Left lung (tissue), 4 donors: ENCODE measurements at regions not wholly inside any gene's neighbourhood (a gene's known extent, or its start where the extent isn't known, plus 50 kb on each side); places are given as distances from the start of the nearest gene placed in this dataset.

ENCODE experiments used
- ATAC-seq: fragments of 200-7000 bp; cut with Tn5 transposase; one replicate; pipeline ENCODE4 v1.9.1; 2020; ENCODE audit warnings: moderate library complexity
- DNase-seq, 4 donors: peaks; one replicate each; pipeline ENCODE4 v3.0.0-alpha.2; 2013 to 2020
- H3K27ac ChIP-seq, 2 donors: fragments of 200-600 bp; sonication (generic) in 1 of 2; one replicate each; pipeline versions ENCODE4 v1.5.0 to v1.8.0; 2020 to 2021
- H3K27me3 ChIP-seq, 2 donors: fragments of 200-600 bp; sonication (generic) in 1 of 2; one replicate each; pipeline versions ENCODE4 v1.5.0 to v1.8.0; 2020 to 2021
- H3K36me3 ChIP-seq, 2 donors: fragments of 200-600 bp; sonication (generic) in 1 of 2; one replicate each; pipeline versions ENCODE4 v1.5.0 to v1.8.0; 2020 to 2021
- H3K4me1 ChIP-seq, 2 donors: fragments of 200-600 bp; one replicate each; pipeline ENCODE4 v1.8.0; 2021
- H3K4me3 ChIP-seq, 2 donors: fragments of 200-600 bp; sonication (generic) in 1 of 2; one replicate each; pipeline versions ENCODE4 v1.5.0 to v1.8.0; 2020 to 2021; ENCODE audit warnings: mild to moderate bottlenecking in 1 of 2
- H3K9me3 ChIP-seq, 2 donors: fragments of 200-600 bp; sonication (generic) in 1 of 2; one replicate each; pipeline versions ENCODE4 v1.5.0 to v1.8.0; 2020 to 2021
- intact Hi-C, 2 donors: fragments of 100-400 bp; cut with DNase I; formaldehyde crosslinking; loops; one replicate each; pipeline versions ENCODE4 v1.11.2 to v1.14.2; 2022
- TF ChIP-seq, protein P1 (sequence below), 2 donors: fragments of 200-600 bp; sonication (generic) in 1 of 2; IDR thresholded peaks; one replicate each; pipeline versions ENCODE4 v1.5.0 to v1.8.0; 2021; ENCODE audit warnings: antibody characterized with exemption in 2 of 2
- donor health status: DM: no; HTN: yes; CAD: no.
- donor health status: DM: no; HTN: no; CAD: no.

DNA sequence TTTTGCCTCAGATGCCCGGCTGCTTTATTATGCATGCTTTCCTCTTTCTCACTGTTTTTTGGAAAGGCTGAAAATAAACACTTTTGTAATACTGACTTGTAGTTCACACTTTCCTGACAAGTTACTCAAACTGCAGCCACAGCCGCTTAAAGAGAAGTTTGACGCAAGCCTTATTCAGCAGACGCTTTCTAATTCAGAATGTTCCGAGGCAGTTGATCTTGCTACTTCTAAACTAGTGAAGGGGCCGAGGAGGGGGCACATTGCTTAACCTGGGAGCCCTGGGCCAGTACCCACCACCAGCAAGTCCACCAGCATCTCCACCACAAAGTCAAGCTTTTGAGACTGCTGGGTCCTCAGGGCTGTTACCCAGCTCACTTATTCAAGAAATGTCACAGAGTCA is 71.8 kb upstream of the SPRED2 start:
- TF ChIP-seq, protein P1, sequence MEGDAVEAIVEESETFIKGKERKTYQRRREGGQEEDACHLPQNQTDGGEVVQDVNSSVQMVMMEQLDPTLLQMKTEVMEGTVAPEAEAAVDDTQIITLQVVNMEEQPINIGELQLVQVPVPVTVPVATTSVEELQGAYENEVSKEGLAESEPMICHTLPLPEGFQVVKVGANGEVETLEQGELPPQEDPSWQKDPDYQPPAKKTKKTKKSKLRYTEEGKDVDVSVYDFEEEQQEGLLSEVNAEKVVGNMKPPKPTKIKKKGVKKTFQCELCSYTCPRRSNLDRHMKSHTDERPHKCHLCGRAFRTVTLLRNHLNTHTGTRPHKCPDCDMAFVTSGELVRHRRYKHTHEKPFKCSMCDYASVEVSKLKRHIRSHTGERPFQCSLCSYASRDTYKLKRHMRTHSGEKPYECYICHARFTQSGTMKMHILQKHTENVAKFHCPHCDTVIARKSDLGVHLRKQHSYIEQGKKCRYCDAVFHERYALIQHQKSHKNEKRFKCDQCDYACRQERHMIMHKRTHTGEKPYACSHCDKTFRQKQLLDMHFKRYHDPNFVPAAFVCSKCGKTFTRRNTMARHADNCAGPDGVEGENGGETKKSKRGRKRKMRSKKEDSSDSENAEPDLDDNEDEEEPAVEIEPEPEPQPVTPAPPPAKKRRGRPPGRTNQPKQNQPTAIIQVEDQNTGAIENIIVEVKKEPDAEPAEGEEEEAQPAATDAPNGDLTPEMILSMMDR (IDR thresholded peaks at IDR 0.05): no peak
- intact Hi-C loops: no loop called here
- H3K27ac ChIP-seq: no peak overlapping the region
- ATAC-seq (no peak), DNase-seq (no peak)
- no peaks in the 10 kb centered on the region for H3K36me3 ChIP-seq
- H3K27me3 ChIP-seq: no peaks in the 10 kb centered on the region
- peaks cover 0 to 2% of the 10 kb centered on the region in 2 donors for H3K9me3 ChIP-seq
- H3K4me1 ChIP-seq: no peaks in the 10 kb centered on the region
- H3K4me3 ChIP-seq: no peak overlapping the region

GRCh38 chr2:65503746-65504145 is 71.3 kb upstream of the SPRED2 start:
- TF ChIP-seq, protein P1 (IDR thresholded peaks at IDR 0.05): no peak
- H3K9me3 ChIP-seq: peaks cover 0 to 2% of the 10 kb centered on the region in 2 donors
- H3K27me3 ChIP-seq: no peaks in the 10 kb centered on the region
- intact Hi-C loops: no loop called here
- no peak overlapping the region for H3K27ac ChIP-seq
- no peaks in the 10 kb centered on the region for H3K4me1 ChIP-seq
- ATAC-seq (no peak), DNase-seq (no peak)
- H3K36me3 ChIP-seq: no peaks in the 10 kb centered on the region
- H3K4me3 ChIP-seq: no peak overlapping the region

DNA sequence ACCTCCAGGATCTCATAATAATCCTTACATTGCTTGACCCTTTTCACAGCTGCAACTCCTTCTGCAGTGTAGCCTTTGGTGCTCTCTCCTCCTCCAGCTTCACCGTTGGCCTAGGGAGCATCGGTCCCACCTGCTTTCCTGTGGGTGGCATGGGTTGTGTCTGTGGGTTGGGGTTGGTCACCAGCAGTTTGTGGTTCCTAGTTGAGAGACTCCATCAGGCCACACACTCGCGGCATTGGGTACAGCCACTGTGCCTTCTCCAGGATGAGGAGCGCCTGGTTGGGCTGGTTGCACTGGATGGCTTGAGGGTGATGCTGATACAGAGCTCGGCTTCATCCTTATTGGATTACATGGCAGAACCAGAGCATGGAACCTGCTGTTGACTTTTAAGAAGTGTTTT is 69.4 kb upstream of the SPRED2 start:
- TF ChIP-seq, protein P1 (IDR thresholded peaks at IDR 0.05): no peak
- Histone ChIP-seq H3K36me3 (no peaks in the 10 kb centered on the region), H3K4me3 (no peak overlapping the region), H3K4me1 (no peaks in the 10 kb centered on the region), H3K9me3 (no peaks in the 10 kb centered on the region), H3K27me3 (no peaks in the 10 kb centered on the region), H3K27ac (no peak overlapping the region)
- intact Hi-C loops: no loop called here
- DNase-seq: no peak
- ATAC-seq: no peak

GRCh38 chr2:65501074-65501473 is 68.7 kb upstream of the SPRED2 start:
- Histone ChIP-seq H3K9me3 (no peaks in the 10 kb centered on the region), H3K27ac (no peak overlapping the region), H3K4me3 (no peak overlapping the region), H3K4me1 (no peaks in the 10 kb centered on the region), H3K36me3 (no peaks in the 10 kb centered on the region), H3K27me3 (no peaks in the 10 kb centered on the region)
- no peak for DNase-seq
- TF ChIP-seq, protein P1 (IDR thresholded peaks at IDR 0.05): no peak
- intact Hi-C loops: no loop called here
- no peak for ATAC-seq

DNA sequence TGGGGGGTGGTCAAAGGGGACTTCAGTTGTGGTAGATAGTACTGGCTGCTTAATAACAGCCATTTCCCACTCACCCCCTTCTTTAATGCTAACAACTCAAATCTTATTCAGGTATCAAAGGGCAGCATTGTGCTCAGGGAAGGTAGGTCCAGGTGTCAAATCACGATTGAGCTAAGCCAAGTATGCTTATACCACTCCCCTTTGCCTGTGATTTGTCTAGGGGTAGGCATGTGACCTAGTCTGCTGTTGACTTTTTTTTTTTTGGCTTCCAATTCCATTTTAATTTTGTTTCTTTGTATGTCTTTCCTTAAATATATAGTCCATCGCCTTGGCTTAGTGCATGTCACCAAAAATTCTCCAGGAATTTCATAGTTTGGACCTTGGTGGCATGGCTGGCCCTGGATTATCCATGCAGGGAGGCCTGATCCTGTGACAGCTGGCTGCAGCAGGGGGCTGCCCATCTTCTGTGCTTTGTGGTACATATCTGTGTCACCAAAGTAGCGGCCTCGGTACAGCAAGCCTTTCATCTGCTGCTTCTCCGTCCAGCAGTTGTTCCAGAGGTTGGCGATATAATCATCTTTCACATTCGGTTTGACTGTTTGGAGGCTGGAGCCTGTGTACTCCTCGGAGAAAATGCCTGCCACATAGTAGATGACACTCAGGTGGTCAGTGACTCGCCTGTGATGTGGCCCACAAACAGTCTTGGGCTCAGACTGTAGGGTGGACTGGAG is 68.1 kb upstream of the SPRED2 start:
- no peak overlapping the region for H3K4me3 ChIP-seq
- TF ChIP-seq, protein P1 (IDR thresholded peaks at IDR 0.05): no peak
- intact Hi-C loops: no loop called here
- ATAC-seq: no peak
- no peaks in the 10 kb centered on the region for H3K9me3 ChIP-seq
- no peaks in the 10 kb centered on the region for H3K27me3 ChIP-seq
- H3K36me3 ChIP-seq: no peaks in the 10 kb centered on the region
- H3K4me1 ChIP-seq: no peaks in the 10 kb centered on the region
- no peak overlapping the region for H3K27ac ChIP-seq
- no peak for DNase-seq
